ENCODE measurements at regions not wholly inside any gene's neighbourhood (a gene's known extent, or its start where the extent isn't known, plus 50 kb on each side); places are given as distances from the start of the nearest gene placed in this dataset.

- TF ChIP-seq CTCF (IDR thresholded peaks at IDR 0.05 in 2 of 3, conservative IDR thresholded peaks at IDR 0.05 in 1 of 3; ENCODE audit: control insufficient read depth in 2 of 3, extremely low read depth in 1 of 3, insufficient read depth in 1 of 3, low read depth in 3 of 3, low read length in 3 of 3), result no peak
- no peak for TF ChIP-seq BCL3 (IDR thresholded peaks at IDR 0.05; ENCODE audit: borderline replicate concordance, insufficient read depth, low read depth, low read length, poor library complexity, severe bottlenecking)
- no peak for TF ChIP-seq NRF1 (conservative IDR thresholded peaks at IDR 0.05; ENCODE audit: low read depth, low read length)
- TF ChIP-seq POLR2AphosphoS5 (IDR thresholded peaks at IDR 0.05; ENCODE audit: low read length), result no peak
Observed at GRCh38 chr1:42010381-42010780, 91.7 kb upstream of the HIVEP3 start.

Data from GM12878 (cell line).